HK-2 (cell line): ENCODE measurements at regions not wholly inside any gene's neighbourhood (a gene's known extent, or its start where the extent isn't known, plus 50 kb on each side); places are given as distances from the start of the nearest gene placed in this dataset.

Experiments
- DNase-seq: peaks from one replicate; pipeline ENCODE4 v3.0.0-alpha.2; 2018; ENCODE audit not compliant: unreplicated experiment

GRCh38 chr15:79230766-79231165, 51.8 kb upstream of the ANKRD34C start:
- DNase-seq = no peak

- DNase-seq = no peak
Observed at GRCh38 chr15:79222808-79223207, 59.7 kb upstream of the ANKRD34C start.

DNA sequence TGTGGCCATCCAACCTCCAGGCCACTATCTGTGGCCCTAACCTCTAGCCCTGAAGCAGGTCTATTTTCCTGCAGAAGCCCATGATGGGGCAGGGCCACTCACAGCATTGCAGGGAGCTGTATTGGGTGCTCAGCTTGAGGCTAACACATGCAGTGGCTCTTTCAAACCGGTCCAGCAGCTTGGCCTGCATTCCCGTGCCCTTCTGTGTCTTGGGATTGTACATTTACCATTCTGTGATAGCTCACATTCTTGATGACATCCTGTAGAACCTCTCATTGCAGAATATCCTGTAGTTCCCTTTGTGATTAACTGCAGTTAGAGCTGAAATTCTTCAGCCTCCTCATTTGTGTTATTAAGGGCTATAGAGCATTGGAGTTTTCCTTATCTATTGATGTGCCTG, 60.8 kb upstream of the ANKRD34C start:
- no peak for DNase-seq

GRCh38 chr15:79219393-79220056, 63.0 kb upstream of the ANKRD34C start:
- no peak for DNase-seq

- DNase-seq = no peak
Observed at GRCh38 chr15:79218588-79219200, 63.8 kb upstream of the ANKRD34C start.

DNA sequence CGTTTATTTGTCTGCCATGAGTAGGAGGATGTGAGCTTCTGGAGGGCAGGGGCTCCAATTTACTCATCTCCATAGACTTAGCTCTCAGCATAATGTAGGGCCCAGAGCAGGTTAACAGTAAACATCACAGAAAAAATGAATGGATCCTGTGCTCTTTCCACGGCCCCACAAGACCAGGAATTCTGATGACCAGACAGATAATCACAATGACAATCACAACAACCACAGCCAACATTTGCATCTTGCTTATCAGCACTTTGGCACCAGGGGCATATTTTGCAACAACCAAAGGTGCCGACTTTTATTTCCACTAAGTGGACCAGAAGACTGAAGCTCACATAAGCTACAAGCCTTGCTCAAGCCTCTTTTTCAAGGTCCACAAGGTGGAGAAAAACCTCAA, 68.9 kb upstream of the ANKRD34C start:
- no peak for DNase-seq

DNA sequence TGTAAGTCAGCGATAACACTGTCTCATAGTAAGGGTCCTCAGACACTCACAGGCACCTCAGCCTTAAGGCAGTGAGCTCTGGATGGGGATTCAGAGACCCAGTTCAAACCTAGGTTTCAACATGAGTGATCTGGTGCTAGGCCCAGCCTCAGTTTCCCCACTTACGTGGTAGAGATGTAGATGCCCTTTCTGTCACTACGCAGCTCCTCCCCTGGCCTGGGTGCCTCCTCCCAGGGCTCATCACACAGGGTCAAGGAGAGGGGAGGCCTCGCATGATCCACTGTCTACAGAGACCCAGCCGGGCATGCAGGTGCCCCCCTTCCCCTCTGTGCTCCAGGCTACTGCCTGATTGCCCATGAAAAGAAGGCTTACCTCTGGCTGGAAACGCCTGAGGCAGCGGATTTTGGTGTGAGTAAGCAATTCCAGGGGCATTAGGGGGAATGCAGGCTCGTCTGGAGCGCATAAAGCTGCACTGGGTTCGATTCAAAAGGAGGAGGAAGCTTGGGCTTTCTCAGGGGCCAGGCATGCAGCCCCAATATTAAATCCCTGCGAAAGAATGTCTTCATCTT, 69.8 kb upstream of the ANKRD34C start:
- DNase-seq = no peak

DNA sequence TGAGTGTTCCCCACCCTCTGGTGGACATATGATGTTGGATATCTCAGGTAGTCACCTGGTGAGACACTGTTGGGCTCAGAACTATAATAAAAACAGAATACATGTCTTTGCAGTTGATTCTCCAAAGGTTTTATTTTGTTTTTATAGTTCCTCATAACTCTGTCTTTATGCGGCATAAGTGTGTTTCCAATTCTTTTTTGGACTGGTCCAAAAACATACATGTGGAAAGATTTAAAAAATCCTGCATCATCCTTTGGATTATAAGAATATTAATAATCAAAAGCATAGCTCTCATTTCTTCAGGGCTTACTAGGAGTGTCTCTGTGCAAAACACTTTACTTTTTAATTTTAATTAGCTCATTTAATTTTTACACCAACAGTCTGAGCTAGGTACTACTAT, 71.0 kb upstream of the ANKRD34C start:
- no peak for DNase-seq

DNA sequence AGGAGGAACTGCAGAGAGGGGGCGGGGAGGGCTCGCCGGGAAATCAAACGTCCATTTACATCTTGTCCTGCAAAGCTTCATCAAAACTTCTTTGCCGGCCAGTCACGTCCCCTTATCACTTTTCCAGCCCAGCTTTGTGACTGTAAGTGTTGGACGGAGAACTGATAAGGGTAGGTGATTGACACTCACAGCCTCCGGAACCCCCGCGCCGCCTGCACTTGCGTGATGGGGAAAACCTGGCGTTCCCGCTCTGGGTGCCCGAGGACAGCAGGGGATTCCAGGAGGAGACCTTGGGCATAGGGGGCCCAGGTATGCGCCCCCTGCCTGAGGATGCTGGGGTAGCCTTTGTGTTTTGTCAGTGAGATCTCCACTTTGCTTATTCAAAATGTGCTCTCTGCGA, 72.8 kb upstream of the ANKRD34C start:
- no peak for DNase-seq

- no peak for DNase-seq
Observed at GRCh38 chr15:79209116-79209515, 73.4 kb upstream of the ANKRD34C start.

DNA sequence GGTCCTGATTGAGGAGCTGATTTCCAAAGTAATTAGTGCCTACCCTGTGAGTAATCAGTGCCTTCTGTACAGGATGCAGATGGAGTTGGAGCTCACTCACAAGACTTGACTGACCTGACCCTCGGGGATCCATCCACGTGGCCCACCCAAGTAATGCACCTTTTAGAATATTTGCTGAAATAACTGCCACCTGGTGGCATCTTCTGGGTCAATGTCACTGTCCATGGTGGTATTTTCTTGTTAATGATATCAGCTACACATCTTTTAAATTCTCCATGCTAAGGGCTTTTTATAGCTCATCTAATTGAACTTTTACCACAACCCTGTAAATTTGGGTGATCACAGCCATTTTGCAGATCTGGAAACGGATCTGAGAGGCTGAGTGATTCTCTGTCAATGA, 74.3 kb upstream of the ANKRD34C start:
- no peak for DNase-seq

DNA sequence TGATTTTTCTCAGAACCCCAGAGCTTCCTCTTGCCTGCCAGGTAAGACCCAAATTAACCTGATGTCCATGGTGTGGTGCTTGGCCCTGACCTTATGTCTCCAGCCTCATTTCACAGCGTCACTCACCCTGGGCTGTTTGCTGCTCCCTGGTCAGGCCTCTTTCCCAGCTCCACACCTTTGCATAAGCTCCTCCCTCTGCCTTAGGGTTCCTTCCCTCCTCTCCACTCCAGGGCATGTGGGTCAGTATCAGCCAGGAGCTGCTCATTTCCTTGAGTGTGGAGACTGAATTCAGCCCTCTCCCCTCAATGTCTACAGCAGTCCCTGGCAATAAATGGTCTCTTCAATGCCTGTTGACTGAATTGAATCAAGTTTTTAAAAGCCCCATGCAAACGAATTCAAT, 75.6 kb upstream of the ANKRD34C start:
- DNase-seq = no peak

- DNase-seq = no peak
Observed at GRCh38 chr15:79204886-79205675, 77.4 kb upstream of the ANKRD34C start.

DNA sequence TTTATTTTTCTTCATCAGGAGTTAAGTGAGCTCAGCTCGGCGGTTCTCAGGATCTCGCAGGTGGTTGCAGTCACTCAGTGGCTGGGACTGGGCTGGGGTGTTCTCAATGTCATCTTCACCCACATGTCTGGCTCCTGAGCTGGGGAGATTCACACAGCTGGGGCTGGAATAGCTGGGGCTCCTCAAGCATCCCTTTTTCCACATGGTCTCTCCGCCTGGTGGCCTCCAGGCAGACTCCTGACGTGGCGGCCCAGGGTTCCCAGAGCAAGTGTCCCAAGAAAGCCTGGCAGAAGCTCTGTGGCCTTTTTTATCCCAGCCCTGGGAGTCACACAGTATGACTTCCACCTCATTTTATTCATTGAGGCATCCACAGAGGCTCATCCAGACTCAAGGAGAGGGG, 84.1 kb upstream of the ANKRD34C start:
- DNase-seq = no peak

- no peak for DNase-seq
Observed at GRCh38 chr15:79197285-79197684, 85.2 kb upstream of the ANKRD34C start.

DNA sequence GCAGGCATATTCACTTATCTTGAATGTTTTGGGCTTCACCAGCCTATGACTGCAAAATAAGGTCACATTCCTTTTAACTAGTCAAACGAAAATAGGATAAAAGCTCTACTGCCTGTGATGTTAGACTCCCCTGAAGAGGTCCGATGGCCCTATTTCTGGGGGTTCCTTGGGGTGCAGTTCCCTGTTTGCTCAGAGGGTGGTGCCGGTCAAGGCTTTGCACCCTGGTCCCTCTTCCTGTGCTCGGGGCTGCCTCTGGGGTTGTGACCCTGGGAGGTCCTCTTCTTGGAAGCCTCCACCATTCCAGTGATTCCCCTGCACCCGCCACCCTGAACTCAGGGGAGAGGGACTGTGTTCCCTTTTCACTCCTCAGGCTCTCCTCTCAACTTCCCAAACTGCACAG, 86.7 kb upstream of the ANKRD34C start:
- no peak for DNase-seq

GRCh38 chr15:79195239-79195638, 87.3 kb upstream of the ANKRD34C start:
- DNase-seq = no peak

GRCh38 chr15:79194386-79194785, 88.1 kb upstream of the ANKRD34C start:
- no peak for DNase-seq

DNA sequence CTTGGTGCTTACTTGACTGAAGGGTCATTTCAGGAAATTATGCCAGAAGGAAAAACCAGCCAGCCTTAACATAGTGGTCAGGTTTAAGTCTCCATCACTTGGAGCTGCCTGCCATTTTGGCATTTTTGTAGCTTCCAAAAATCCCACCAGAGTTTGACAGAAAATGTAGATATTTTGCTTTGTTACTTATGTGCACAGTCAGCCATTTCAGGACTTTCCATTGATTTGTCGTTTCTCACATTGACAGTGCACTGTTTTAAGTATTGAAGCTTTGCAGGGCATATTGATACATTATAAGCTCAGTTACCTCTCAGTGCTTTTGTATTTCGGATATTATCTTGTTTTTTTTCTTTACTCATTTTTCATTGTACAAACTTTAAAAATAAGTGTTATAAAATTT, 89.0 kb upstream of the ANKRD34C start:
- no peak for DNase-seq

DNA sequence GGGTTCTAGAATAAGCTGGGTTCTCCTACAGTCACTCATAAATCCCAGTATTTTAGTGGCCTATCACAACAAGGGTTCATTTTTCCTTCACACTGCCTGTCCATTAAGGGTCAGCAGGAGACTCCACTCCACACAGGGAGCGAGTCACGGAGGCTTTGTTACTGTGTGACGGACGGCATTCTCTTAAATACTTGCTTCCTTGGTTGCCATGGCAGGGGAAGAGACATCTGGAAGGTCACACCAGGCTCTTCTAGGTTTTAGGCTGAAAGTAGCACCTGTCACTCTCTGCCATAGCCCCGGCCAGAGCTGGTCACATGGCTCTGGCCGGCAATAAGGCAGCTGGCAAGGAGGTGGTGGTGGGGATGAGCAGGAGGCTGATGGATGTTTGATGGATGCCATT, 89.4 kb upstream of the ANKRD34C start:
- DNase-seq = no peak

DNA sequence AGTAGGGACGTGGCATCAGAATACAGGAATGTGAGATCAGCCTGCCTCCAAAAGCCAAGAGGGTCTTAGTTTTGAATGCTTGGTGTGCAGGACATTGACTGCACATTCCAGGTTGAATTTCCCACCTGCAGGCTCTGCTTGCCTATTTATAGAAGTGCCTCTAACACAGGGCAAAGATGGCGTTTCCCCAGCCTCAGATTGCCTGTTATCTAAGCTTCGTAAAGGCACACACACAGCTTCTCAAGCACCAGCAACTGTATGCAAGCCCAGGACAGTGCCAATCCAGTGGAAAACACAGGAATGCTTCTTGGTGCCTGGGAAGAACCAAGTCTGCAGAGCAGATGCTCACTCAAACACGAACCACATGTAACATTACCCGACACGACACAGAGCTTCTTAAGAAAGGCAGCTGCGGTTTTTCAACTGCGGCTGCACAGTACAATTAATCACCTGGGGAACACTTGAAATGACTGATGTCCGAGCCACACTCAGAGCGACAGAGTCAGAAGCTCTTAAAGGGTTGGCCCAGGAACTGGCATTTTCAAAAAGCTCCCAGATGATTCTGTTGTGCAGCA, 90.0 kb upstream of the ANKRD34C start:
- no peak for DNase-seq

DNA sequence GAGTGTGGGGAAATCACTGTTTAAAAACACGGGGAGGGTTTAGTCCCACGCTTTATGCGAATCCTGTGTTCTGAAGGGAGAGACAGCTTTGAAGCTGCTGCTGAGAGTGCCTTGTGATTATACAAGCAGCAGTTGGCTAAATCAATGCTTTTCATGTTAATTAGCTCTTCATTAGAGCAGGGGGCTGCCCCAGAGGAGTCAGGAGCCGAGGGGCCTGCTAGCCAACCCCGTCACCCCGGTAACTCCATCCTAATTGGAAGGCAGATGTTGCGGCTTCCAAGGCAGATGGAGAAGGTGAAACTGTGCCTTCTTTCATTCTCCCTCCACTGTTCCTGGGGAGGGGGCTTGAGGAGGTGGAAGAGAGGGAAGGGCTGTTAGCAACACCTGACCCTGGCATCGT, 92.4 kb upstream of the ANKRD34C start:
- DNase-seq = no peak

GRCh38 chr15:79186616-79187015, 95.9 kb upstream of the ANKRD34C start:
- no peak for DNase-seq
